ENCODE measurements at regions not wholly inside any gene's neighbourhood (a gene's known extent, or its start where the extent isn't known, plus 50 kb on each side); places are given as distances from the start of the nearest gene placed in this dataset.
A peak's percentile ranks its signal among the peaks of the same experiment; 100 is the strongest.

- Mint-ChIP-seq H3K27me3 (peaks cover 10% of the 10 kb centered on the region), H3K4me3 (no peak overlapping the region), H3K36me3 (no peaks in the 10 kb centered on the region), H3K9me3 (no peaks in the 10 kb centered on the region), H3K4me1 (peaks cover 38 to 62% (median 57%) of the 10 kb centered on the region in 3 donors), H3K27ac (no peak overlapping the region)
These were observed 69.2 kb upstream of the DUSP22 start for GRCh38 chr6:223136-223535.

GRCh38 chr6:223763-224162, 68.5 kb upstream of the DUSP22 start:
- peaks cover 11% of the 10 kb centered on the region for H3K27me3 Mint-ChIP-seq
- peak overlapping the region in 1 of 4 donors; percentile 51 for H3K4me3 Mint-ChIP-seq
- no peaks in the 10 kb centered on the region for H3K9me3 Mint-ChIP-seq
- H3K36me3 Mint-ChIP-seq: no peaks in the 10 kb centered on the region
- H3K4me1 Mint-ChIP-seq: peaks cover 34 to 57% (median 57%) of the 10 kb centered on the region in 3 donors
- H3K27ac Mint-ChIP-seq: no peak overlapping the region

GRCh38 chr6:224350-224749, 67.9 kb upstream of the DUSP22 start:
- H3K4me3 Mint-ChIP-seq: no peak overlapping the region
- H3K27ac Mint-ChIP-seq: no peak overlapping the region
- peaks cover 33 to 57% (median 57%) of the 10 kb centered on the region in 3 donors for H3K4me1 Mint-ChIP-seq
- H3K36me3 Mint-ChIP-seq: no peaks in the 10 kb centered on the region
- no peaks in the 10 kb centered on the region for H3K9me3 Mint-ChIP-seq
- H3K27me3 Mint-ChIP-seq: peaks cover 12% of the 10 kb centered on the region

GRCh38 chr6:225121-225721, 67.1 kb upstream of the DUSP22 start:
- Mint-ChIP-seq H3K9me3 (no peaks in the 10 kb centered on the region), H3K36me3 (no peaks in the 10 kb centered on the region), H3K4me1 (peaks cover 33 to 58% (median 55%) of the 10 kb centered on the region in 3 donors)

GRCh38 chr6:225907-226306, 66.4 kb upstream of the DUSP22 start:
- peaks cover 28 to 58% (median 50%) of the 10 kb centered on the region in 3 donors for H3K4me1 Mint-ChIP-seq
- no peaks in the 10 kb centered on the region for H3K36me3 Mint-ChIP-seq
- peak overlapping the region in 1 of 3 donors; percentile 16 for H3K27ac Mint-ChIP-seq
- H3K27me3 Mint-ChIP-seq: peaks cover 14% of the 10 kb centered on the region
- H3K9me3 Mint-ChIP-seq: no peaks in the 10 kb centered on the region
- peak overlapping the region in 2 of 4 donors; percentile 54 to 65 for H3K4me3 Mint-ChIP-seq

More at GRCh38 chr6:225121-225721, 67.1 kb upstream of the DUSP22 start:
- Mint-ChIP-seq H3K4me3 (peak overlapping the region in 3 of 4 donors; percentile 54 to 88 (median 87)), H3K27ac (no peak overlapping the region), H3K27me3 (peaks cover 14% of the 10 kb centered on the region)

GRCh38 chr6:226516-227073, 65.7 kb upstream of the DUSP22 start:
- peak overlapping the region in 1 of 4 donors; percentile 65 for H3K4me3 Mint-ChIP-seq
- H3K27ac Mint-ChIP-seq: no peak overlapping the region
- peaks cover 11% of the 10 kb centered on the region for H3K27me3 Mint-ChIP-seq
- H3K4me1 Mint-ChIP-seq: peaks cover 21 to 51% (median 43%) of the 10 kb centered on the region in 3 donors
- H3K36me3 Mint-ChIP-seq: no peaks in the 10 kb centered on the region
- no peaks in the 10 kb centered on the region for H3K9me3 Mint-ChIP-seq

GRCh38 chr6:227074-227782, 65.1 kb upstream of the DUSP22 start:
- Mint-ChIP-seq H3K27ac (peak overlapping the region in 1 of 3 donors; percentile 46), H3K4me1 (peaks cover 16 to 45% (median 38%) of the 10 kb centered on the region in 3 donors), H3K27me3 (peaks cover 11% of the 10 kb centered on the region), H3K4me3 (peak overlapping the region in 1 of 4 donors; percentile 82), H3K9me3 (no peaks in the 10 kb centered on the region), H3K36me3 (no peaks in the 10 kb centered on the region)

- Mint-ChIP-seq H3K4me1 (peaks cover 16 to 45% (median 36%) of the 10 kb centered on the region in 3 donors), H3K27ac (peak overlapping the region in 1 of 3 donors; percentile 6), H3K4me3 (peak overlapping the region in 2 of 4 donors; percentile 38 to 82)
These were observed 64.4 kb upstream of the DUSP22 start for GRCh38 chr6:227812-228338.

GRCh38 chr6:228881-229651, 63.2 kb upstream of the DUSP22 start:
- Mint-ChIP-seq H3K27ac (no peak overlapping the region), H3K4me1 (peaks cover 16 to 45% (median 36%) of the 10 kb centered on the region in 3 donors), H3K9me3 (no peaks in the 10 kb centered on the region), H3K36me3 (no peaks in the 10 kb centered on the region), H3K27me3 (peaks cover 11% of the 10 kb centered on the region), H3K4me3 (peak overlapping the region in 3 of 4 donors; percentile 30 to 79 (median 49))

More at GRCh38 chr6:227812-228338, 64.4 kb upstream of the DUSP22 start:
- H3K9me3 Mint-ChIP-seq: no peaks in the 10 kb centered on the region
- H3K27me3 Mint-ChIP-seq: peaks cover 11% of the 10 kb centered on the region
- H3K36me3 Mint-ChIP-seq: no peaks in the 10 kb centered on the region

- Mint-ChIP-seq H3K9me3 (no peaks in the 10 kb centered on the region), H3K4me1 (peaks cover 25 to 47% (median 35%) of the 10 kb centered on the region in 3 donors), H3K27ac (no peak overlapping the region), H3K27me3 (peaks cover 8% of the 10 kb centered on the region), H3K36me3 (no peaks in the 10 kb centered on the region), H3K4me3 (no peak overlapping the region)
These were observed 60.5 kb upstream of the DUSP22 start for GRCh38 chr6:231779-232178.

GRCh38 chr6:232982-233640, 59.2 kb upstream of the DUSP22 start:
- Mint-ChIP-seq H3K9me3 (no peaks in the 10 kb centered on the region), H3K4me1 (peaks cover 25 to 36% (median 25%) of the 10 kb centered on the region in 3 donors), H3K36me3 (no peaks in the 10 kb centered on the region), H3K27ac (no peak overlapping the region), H3K4me3 (no peak overlapping the region), H3K27me3 (peaks cover 4% of the 10 kb centered on the region)

GRCh38 chr6:234706-235372, 57.4 kb upstream of the DUSP22 start:
- Mint-ChIP-seq H3K36me3 (no peaks in the 10 kb centered on the region), H3K4me1 (peaks cover 15 to 25% (median 18%) of the 10 kb centered on the region in 3 donors), H3K27ac (peak overlapping the region in 1 of 3 donors; percentile 57), H3K9me3 (no peaks in the 10 kb centered on the region), H3K27me3 (no peaks in the 10 kb centered on the region), H3K4me3 (peak overlapping the region in 1 of 4 donors; percentile 37)

GRCh38 chr6:235763-236360, 56.4 kb upstream of the DUSP22 start:
- H3K36me3 Mint-ChIP-seq: no peaks in the 10 kb centered on the region
- peak overlapping the region in 3 of 4 donors; percentile 68 to 82 (median 81) for H3K4me3 Mint-ChIP-seq
- H3K27ac Mint-ChIP-seq: peak overlapping the region; percentile 5 to 88 (median 45)

More at GRCh38 chr6:235763-236360, 56.4 kb upstream of the DUSP22 start:
- no peaks in the 10 kb centered on the region for H3K27me3 Mint-ChIP-seq
- no peaks in the 10 kb centered on the region for H3K9me3 Mint-ChIP-seq
- peaks cover 15 to 16% (median 15%) of the 10 kb centered on the region in 3 donors for H3K4me1 Mint-ChIP-seq

Measured in IgD-negative memory B cell (primary cell).